ENCODE measurements at regions not wholly inside any gene's neighbourhood (a gene's known extent, or its start where the extent isn't known, plus 50 kb on each side); places are given as distances from the start of the nearest gene placed in this dataset.

DNA sequence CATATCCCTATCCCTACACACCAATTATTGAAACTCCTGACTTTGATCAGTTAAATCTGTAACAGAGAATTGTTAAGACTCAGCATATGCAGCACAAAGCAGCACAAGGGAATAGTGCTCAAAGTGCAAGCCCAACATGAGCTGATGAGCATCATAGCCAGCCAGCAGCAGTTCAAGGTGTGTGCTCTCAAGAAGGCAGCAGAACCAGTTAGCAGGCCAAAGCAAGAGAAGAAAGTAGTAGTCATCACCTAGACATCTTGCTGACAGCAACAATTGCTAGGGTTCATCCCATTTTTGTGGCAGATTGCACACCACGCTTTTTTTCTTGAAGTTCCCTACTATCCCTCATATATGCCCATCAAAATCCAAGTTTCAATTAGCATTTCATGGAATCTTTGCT lies 478.3 kb downstream of the COL11A1 start:
- TF ChIP-seq ZC3H10 (CRISPR knock-in tag; IDR thresholded peaks at IDR 0.05) (no peak), CSRNP3 (CRISPR knock-in tag; IDR thresholded peaks at IDR 0.05) (no peak), TCF4 (CRISPR knock-in tag; IDR thresholded peaks at IDR 0.05; ENCODE audit: borderline replicate concordance) (no peak), BACH2 (CRISPR knock-in tag; IDR thresholded peaks at IDR 0.05; ENCODE audit: borderline replicate concordance) (no peak), ARNTL (CRISPR knock-in tag; IDR thresholded peaks at IDR 0.05; ENCODE audit: borderline replicate concordance, low read depth) (no peak), ZNF8 (CRISPR knock-in tag; IDR thresholded peaks at IDR 0.05) (no peak), TSHZ2 (CRISPR knock-in tag; IDR thresholded peaks at IDR 0.05) (no peak), RARB (CRISPR knock-in tag; IDR thresholded peaks at IDR 0.05) (no peak), OSR1 (CRISPR knock-in tag; IDR thresholded peaks at IDR 0.05) (no peak), POU6F1 (CRISPR knock-in tag; IDR thresholded peaks at IDR 0.05; ENCODE audit: borderline replicate concordance, low read depth) (no peak), ZNF70 (CRISPR knock-in tag; IDR thresholded peaks at IDR 0.05) (no peak), CREB5 (CRISPR knock-in tag; IDR thresholded peaks at IDR 0.05; ENCODE audit: low read depth) (no peak), GLIS3 (CRISPR knock-in tag; IDR thresholded peaks at IDR 0.05) (no peak), SNAI2 (CRISPR knock-in tag; IDR thresholded peaks at IDR 0.05) (no peak), ISL1 (CRISPR knock-in tag; IDR thresholded peaks at IDR 0.05) (no peak), ZFP30 (CRISPR knock-in tag; IDR thresholded peaks at IDR 0.05) (no peak), ZFP3 (CRISPR knock-in tag; IDR thresholded peaks at IDR 0.05) (no peak), CSDC2 (CRISPR knock-in tag; IDR thresholded peaks at IDR 0.05) (no peak), PPARA (CRISPR knock-in tag; IDR thresholded peaks at IDR 0.05; ENCODE audit: borderline replicate concordance) (no peak)
- ATAC-seq: no peak

GRCh38 chr1:102628109-102628613 lies 480.2 kb downstream of the COL11A1 start:
- TF ChIP-seq ZNF8 (CRISPR knock-in tag; IDR thresholded peaks at IDR 0.05) (no peak), OSR1 (CRISPR knock-in tag; IDR thresholded peaks at IDR 0.05) (no peak), ZNF70 (CRISPR knock-in tag; IDR thresholded peaks at IDR 0.05) (no peak), BACH2 (CRISPR knock-in tag; IDR thresholded peaks at IDR 0.05; ENCODE audit: borderline replicate concordance) (no peak), TSHZ2 (CRISPR knock-in tag; IDR thresholded peaks at IDR 0.05) (no peak), RARB (CRISPR knock-in tag; IDR thresholded peaks at IDR 0.05) (no peak), POU6F1 (CRISPR knock-in tag; IDR thresholded peaks at IDR 0.05; ENCODE audit: borderline replicate concordance, low read depth) (no peak), PPARA (CRISPR knock-in tag; IDR thresholded peaks at IDR 0.05; ENCODE audit: borderline replicate concordance) (no peak), TCF4 (CRISPR knock-in tag; IDR thresholded peaks at IDR 0.05; ENCODE audit: borderline replicate concordance) (no peak), CSDC2 (CRISPR knock-in tag; IDR thresholded peaks at IDR 0.05) (no peak), SNAI2 (CRISPR knock-in tag; IDR thresholded peaks at IDR 0.05) (no peak), ZFP30 (CRISPR knock-in tag; IDR thresholded peaks at IDR 0.05) (no peak), ISL1 (CRISPR knock-in tag; IDR thresholded peaks at IDR 0.05) (no peak), TOX (CRISPR knock-in tag; IDR thresholded peaks at IDR 0.05; ENCODE audit: borderline replicate concordance) (no peak), ARNTL (CRISPR knock-in tag; IDR thresholded peaks at IDR 0.05; ENCODE audit: borderline replicate concordance, low read depth) (no peak), GLIS3 (CRISPR knock-in tag; IDR thresholded peaks at IDR 0.05) (no peak), ZNF565 (CRISPR knock-in tag; conservative IDR thresholded peaks at IDR 0.05; ENCODE audit: low read depth) (no peak), ESRRG (CRISPR knock-in tag; IDR thresholded peaks at IDR 0.05) (no peak), ZFP3 (CRISPR knock-in tag; IDR thresholded peaks at IDR 0.05) (no peak)
- TF ChIP-seq, protein P1, sequence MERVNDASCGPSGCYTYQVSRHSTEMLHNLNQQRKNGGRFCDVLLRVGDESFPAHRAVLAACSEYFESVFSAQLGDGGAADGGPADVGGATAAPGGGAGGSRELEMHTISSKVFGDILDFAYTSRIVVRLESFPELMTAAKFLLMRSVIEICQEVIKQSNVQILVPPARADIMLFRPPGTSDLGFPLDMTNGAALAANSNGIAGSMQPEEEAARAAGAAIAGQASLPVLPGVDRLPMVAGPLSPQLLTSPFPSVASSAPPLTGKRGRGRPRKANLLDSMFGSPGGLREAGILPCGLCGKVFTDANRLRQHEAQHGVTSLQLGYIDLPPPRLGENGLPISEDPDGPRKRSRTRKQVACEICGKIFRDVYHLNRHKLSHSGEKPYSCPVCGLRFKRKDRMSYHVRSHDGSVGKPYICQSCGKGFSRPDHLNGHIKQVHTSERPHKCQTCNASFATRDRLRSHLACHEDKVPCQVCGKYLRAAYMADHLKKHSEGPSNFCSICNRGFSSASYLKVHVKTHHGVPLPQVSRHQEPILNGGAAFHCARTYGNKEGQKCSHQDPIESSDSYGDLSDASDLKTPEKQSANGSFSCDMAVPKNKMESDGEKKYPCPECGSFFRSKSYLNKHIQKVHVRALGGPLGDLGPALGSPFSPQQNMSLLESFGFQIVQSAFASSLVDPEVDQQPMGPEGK (CRISPR knock-in tag; IDR thresholded peaks at IDR 0.05; ENCODE audit: borderline replicate concordance): no peak
- ATAC-seq: peak; percentile 75

Data from SK-N-SH treated with all-trans-retinoic acid at 6 μM for 48 hours (cell line).